NCI-H446 (cell line): ENCODE measurements at regions not wholly inside any gene's neighbourhood (a gene's known extent, or its start where the extent isn't known, plus 50 kb on each side); places are given as distances from the start of the nearest gene placed in this dataset.

Experiments used
- DNase-seq, 2 experiments: peaks; one replicate each; lab custom pipeline; 2025; lab: John Stamatoyannopoulos, UW

DNA sequence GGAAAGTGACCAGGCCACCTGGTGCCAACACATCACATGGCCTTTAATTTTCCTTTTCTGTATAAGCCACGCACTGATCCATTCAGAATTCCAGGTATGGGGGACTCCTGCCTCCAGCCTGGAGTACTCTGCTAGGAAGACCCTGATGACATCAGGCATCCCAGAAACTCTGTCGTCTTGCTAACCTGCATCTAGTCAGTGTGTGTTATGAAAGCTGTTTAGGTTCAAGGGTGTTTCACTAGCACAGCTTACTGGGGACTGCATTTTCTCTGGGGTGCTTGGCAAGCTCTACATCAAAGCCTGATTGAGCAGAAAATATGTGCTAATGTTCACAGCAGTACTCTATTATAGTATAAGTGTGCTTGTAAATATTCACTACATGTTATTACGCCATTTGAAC, 100.6 kb upstream of the MGMT start:
- no peak for DNase-seq

DNA sequence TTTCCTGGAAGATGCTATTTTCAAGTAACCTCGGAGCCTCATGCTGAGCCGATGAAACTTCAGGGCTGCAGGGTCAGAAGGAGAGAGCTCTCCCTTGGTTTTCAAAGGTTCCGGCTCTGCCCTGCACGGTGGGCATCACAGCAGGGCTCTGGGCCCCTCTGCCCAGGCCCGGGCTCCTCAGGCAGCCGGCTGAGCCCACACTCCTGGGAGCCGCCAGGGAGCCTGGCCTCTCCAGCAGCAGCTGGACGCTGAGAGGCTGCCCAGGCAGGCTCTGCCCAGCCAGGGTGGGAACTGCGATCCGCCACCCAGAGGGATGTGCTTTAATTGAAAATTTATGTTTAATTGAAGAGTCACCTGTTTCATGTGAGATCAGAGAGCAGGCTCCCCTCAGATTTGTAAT, 97.5 kb upstream of the MGMT start:
- no peak for DNase-seq

DNA sequence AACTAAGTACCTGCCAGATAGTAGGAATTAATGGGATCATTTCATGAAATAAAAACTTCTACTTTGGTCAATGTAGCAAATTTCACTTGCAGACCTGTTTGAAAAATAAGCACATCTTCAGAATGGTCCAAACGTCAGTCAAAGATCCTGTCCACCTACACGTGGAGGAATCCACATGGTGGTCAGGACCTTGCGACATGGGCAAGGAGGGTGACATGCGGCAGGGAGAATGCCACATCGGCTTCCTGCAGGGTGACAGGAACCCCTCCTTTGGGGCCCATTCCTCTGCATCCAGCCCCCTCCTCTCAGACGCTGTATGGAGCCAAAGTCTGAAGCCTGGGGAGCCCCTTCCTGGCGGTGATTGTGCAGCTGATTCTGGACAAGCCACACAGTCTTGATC, 95.5 kb upstream of the MGMT start:
- DNase-seq: no peak

DNA sequence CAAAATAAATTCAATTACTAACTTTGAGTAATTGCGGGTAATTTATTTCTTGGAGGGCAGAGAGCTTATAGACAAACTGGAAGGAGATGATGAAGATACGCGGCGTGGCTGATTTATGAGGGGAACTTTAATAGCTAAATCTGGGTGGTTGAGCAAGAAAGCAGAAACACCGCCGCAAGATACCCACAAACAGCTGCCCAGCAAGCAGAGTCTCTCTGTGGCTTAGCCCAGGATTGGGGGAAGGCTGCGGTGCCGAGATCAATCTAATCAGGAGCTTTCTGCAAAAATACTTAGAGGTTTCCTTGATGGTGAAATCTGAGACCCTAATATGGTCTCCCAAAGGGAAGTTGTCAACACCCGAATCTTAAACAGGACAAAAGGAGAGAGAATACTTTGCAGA, 94.9 kb upstream of the MGMT start:
- DNase-seq: no peak

DNA sequence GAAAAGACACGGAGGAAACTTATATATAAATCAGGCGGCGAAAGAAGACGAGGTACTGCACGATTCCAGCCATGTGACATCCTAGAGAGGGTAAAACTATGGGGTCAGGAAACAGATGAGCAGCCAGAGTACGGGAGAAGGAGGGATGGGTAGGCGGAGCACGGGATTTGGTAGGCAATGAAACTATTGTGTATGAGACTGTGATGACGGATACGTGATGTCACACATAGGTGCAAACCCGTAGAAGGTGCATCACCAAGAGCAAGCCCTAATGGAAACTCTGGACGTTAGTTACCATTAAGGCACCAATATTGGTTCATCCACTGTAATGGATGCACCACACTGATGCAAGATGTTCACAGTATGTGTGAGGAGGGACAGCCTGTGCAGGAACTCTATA, 93.8 kb upstream of the MGMT start:
- DNase-seq: no peak

DNA sequence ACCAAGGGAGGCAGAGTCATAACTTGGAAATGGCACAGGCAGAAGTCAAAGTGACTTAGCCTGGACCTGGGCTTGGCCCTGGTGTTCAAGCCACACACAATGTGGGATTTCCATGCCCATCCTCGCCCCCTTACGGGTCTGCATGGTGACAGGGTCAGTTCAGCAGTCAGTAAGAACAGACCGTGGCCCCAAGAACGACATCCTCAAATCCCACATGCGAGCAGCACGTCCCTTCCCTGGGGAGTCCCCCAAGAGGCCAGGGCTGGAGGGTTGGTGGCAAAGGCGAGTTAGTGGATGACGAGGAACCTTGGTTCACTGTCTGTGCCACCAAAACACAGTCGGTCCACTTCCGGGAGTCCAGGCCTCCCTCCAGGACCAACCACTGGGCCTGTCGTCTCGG, 93.3 kb upstream of the MGMT start:
- no peak for DNase-seq

DNA sequence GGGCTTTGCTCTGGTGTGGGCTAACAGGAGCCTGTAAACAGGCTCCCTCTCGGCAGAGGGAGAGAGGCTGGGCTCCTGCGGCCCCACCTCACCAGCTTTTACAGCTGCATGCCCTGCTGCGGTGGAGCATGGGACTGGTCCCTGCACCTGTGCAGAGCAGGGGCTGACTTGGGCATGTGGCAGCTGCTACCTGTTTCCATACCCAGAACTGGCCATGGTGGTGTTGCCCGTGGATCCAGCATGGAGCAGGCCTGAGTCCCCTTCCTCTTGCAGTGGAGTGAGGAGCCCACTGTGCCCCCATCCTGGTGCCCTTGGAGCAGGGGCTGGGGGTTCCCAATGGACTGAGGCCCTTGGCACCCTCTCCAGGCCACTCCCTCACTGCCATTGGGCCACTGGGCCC, 91.9 kb upstream of the MGMT start:
- DNase-seq: no peak

DNA sequence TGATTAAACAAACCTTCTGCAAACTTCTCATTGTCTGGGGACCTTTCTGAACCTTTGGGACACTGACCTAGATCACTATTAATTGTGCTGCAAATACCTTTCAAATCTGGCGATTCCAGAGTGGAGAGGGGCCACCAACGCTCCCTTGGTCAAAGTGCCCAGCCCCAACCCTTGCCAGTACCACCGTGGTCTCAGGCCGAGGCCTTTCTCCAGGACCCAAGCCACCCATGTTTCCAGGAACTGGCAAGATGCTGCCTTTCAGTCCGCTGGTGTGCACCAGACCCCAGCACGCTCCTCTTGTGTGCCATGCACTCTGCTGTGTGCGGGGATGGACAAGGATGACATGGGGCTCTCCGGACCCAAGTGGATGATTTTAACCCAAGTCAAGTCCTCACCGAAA, 91.1 kb upstream of the MGMT start:
- DNase-seq: no peak

DNA sequence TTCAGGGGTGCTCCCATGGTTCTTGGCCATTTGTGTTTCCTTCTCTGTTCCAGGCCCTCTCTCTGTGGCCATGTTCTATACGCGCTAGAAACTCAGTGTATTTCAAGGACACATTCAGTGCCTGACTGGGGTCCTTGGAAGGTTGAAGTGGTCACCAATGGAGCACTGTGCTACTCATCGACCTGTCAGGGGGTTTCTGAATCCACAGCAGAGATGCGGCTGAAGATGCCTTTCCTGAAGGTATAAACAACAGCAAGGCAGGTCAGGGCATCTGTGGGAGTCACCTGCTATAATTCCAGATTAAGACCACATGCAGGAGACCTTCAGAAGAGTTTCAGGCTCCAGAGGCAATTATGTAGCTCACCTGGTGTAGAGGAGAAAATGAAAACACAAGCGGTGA, 86.8 kb upstream of the MGMT start:
- DNase-seq: no peak

DNA sequence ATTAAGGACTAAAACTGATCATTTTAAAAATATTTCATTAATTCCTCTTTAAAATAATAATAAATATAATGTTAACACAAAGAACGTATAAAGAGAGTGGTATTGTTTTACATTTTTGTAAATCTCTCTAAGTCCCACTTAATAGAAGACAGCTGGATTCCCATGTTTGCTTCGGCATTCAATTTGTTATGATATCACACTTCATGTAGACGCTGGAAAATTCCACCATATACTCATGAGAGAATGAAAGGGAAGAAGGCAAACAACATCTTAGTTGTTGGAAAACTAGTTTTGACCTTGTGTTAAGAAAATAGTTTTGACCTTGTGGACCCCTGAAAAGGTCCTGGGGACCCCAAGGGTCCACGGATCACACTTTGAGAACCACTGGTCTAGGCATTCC, 85.3 kb upstream of the MGMT start:
- no peak for DNase-seq

DNA sequence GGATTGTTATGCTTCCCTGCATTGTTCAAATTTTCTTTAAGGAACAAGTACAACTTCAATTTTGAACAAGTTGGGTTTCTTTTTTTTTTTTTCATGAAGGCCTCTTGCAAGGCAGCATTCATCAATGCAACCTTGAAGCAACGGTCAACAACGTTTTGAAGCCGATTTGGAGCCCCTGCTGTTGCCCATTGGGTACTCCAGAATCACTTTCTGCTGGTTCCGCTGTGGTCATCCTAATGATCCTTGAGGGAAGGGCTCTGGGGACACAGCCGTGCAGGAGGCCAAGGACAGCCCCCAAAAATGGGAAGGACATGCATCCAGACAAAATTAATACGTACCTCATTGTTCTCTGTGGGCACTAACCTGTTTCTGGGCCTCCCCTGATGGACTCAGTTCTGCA, 84.6 kb upstream of the MGMT start:
- no peak for DNase-seq

DNA sequence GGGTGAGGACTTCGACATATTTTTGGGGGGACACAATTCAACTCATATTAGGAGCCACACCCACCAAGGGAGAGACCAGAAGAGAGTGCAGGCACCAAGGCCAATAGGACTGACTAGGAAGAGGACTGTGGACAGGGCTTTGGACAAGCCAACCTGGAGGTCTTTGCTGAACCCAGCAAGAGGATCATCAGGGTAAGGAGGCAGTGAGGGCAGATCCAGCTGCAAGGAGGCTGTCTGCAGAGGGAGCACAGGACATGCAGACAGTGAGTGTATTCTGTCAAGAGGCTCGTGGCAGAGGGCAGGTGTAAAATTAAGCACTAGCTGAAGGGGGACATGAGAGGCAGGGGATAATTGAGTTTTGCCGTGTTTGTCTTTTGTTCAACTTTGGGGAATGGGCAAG, 83.4 kb upstream of the MGMT start:
- DNase-seq: no peak

DNA sequence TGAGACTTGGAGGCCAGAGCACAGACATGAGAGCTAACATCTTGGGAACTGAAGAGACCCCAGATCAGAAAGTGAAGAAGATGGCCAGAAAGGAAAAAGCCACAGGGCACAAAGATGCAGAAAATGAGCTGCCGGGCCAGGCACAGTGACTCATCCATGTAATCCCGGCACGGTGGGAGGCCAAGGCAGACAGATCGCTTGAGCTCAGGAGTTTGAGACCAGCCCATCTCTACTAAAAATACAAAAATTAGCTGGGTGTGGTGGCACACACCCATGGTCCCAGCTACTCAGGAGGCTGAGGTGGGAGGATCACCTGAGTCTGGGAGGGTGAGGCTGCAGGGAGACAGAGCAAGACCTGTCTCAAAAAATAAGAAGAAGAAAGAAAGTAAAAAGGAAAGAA, 81.4 kb upstream of the MGMT start:
- DNase-seq: no peak

DNA sequence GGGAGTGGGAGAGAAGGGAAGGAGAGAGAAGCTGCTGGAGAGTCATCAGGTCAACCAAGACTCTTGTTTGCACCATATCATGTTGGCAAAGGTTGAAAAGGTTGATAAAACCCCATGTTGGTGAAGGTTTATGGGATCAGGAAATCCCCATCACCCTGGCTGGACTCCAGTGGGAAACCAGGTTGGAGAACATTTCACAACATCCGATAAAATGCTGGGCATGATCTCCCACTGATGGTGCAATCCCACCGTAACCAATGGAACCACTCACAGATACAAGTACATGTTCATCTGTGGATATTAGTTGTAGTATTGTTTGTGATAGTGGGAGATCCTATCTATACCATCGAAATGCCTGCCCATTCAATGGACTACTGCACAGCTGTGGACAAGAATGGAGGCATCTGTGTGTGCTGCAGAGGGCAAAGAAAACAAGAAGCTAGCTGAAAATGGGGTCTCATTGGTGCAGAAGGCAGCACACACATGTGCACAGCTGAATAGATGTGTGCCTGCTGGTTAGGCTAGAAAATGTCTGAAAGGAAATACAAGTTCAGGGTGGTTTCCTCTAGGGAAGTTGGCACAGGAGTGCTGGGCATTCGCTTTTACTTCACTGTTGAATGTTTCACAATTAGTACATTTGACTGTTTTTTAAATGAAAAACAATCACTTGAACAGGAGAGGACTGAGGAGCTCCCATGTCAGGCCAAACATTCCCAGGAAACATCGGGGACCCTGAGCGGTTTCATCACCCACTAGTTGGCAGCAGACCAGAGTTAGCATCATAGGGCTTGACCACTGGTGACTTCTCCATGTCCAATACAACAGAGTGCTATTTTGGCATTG, 80.4 kb upstream of the MGMT start:
- DNase-seq: no peak

DNA sequence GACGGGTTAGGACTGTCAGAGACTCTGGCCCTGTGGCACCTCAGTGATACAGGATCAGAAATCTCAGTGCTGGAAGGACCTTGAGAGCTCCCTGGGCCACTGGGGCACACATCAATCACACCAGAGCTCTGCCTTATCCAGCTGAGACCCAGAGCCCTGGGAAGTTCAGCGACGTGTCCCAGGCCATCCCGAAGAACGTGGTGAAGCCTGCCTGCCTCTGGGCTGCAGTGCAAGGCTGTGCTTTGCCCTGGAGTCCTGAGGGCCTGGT, 79.8 kb upstream of the MGMT start:
- no peak for DNase-seq

DNA sequence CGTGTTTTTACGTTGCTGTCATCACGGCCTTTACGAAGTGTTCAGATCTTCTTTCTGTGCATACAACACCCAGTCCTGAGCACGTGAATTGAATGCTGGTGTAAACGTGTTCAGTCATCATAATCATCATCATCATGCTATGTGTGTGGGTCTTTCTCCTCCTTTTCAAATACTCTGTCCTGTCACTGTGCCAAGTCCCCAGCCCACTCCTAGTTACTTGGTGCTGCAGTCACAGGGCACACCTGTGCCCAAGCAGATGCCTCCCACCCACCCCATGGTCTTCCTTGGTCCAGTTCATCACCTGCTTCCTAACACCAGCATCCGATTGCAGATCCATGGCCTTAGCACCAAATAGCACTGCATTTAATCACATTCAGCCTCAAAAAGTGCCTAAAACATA, 78.6 kb upstream of the MGMT start:
- no peak for DNase-seq

DNA sequence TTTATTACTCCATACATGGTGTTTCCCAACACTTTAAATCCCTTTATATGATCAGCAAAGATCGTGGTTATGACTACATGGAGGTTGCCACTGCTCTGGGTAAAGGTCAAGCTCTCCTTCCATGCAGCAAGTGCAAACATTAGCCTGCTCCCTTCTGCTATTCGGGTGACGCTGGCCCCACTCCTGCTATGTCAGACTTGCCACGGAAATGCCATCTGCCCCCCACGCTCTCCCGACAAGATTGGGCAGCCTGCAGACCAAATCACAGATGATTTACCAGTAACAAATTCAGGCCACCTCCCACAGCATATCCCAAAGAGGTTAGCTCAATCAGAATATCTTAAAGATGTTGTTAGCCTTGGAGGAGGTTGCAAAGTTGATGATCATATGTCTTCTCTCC, 77.8 kb upstream of the MGMT start:
- DNase-seq: no peak

DNA sequence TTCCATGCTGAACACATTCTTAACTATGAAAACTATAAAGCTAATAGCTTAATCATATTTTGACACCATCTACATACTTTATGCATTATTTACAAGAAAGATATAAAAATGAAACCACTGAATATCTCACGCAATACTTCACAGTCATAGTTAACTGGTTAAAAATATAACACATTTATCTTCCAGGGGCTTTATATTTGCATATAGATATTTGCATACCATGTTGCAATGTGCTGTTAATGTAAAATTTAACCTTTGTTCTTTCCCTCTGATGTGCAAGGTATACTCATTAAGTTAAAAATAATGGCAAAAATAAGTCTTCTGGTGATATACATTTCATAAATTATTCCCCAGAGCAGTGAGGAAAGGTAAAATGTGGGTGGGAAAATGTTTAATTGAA, 76.9 kb upstream of the MGMT start:
- DNase-seq: no peak

DNA sequence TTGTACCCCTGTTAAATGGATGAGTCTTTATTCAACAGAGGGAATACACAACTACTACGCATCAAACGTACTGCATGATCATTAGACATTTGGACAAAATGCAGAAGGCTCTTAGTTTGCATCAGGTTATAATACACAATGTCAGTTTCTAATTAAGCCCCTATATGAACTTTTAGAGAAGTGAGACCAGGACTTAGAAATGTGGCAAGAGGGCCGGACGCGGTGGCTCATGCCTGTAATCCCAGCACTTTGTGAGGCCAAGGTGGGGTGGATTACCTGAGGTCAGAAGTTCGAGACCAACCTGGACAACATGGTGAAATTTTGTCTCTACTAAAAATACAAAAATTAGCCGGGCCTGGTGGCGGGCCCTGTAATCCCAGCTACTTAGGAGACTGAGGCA, 76.3 kb upstream of the MGMT start:
- DNase-seq: no peak

DNA sequence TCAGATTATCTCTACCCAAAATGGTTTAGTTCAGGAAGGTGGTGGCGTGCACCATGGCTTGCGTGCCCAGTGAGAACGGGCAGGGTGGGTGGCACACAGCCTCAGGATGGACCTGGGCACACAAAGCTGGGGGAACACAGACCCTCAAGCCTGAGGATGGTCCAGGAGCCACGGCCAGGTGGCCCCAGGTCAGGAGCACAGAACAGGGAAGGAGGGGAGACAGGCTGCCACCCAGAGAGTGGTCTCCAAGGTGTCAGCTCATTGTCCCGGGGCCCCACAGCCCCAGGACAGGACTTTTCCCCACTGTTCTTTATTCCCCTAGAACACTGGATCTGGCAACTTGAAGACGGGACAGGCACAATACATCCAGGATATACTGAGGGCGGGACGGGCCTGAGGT, 75.6 kb upstream of the MGMT start:
- DNase-seq: no peak

DNA sequence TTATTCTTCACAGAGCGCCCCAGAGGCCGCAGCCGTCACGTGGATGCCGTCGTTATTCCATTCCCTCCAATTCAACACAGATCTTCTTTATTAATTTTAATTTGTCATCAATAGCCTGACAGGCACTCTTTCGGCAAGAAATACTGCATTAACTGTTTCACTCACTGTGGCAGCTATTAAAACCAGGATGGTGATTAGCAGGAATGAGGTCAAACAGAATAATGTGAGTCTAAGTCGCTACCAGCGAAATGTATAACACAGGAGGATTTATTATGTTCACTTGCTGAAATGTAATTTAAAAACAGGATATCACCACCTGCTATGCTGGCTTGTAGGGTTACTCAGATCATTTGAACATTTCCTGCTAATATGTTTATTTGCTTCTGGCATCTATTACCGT, 74.2 kb upstream of the MGMT start:
- no peak for DNase-seq

DNA sequence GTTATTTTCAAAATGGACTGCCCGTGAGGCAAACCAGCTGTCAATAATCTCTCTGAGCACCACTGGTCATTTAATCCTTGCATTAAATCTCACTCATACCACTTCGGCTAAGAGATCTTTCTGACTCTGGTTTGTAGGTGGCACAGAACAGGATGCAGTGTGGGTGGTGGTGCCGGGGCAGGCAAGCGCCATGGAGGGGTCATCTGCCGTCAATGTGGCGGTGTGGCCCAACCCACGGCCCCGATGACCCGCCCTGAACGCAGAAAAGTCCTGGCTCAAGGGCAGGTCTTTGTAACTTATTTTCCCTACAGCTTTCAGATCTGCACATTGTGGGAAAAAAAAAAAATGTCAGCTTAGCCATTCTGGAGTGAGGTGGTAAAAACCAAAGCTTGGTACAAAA, 73.2 kb upstream of the MGMT start:
- no peak for DNase-seq

DNA sequence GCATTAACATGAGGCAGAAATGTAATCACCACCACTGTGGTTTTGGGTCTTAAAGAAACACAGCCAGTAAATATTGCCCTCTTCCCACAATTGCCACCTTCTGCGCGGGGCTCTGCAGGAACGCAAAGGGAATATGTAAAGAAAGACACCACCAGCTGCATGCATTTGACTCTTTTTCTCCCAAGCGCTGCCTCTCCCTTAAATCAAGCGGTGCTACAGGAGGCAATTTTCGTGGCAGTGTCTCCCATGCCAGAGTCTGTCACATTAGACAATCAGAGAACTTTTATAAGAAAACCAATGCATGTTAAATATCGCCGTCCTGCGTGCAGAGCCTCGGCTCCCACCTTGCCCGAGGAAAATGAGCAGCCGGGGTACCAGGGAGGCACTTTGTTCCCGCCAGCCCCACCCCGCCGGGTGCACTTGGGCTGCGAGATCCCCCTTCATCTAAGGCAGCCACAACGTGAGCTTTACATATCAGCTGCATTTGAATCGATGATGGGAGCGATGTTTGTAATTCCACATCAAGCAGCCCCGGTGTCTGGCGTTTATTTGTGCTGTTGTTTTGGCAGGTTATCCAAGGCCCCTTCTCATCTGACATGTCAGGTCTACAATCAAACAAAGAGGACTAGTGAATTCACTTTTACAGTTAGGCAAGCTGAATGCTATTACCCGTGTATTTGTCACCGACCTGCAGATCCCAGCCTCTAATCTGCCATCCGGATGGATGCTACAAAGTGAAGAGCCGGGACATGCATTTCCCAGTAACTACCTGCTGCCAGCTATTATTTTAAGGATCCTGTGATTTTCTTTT, 72.3 kb upstream of the MGMT start:
- no peak for DNase-seq
